ENCODE measurements at regions not wholly inside any gene's neighbourhood (a gene's known extent, or its start where the extent isn't known, plus 50 kb on each side); places are given as distances from the start of the nearest gene placed in this dataset.
A peak's percentile ranks its signal among the peaks of the same experiment; 100 is the strongest.

DNA sequence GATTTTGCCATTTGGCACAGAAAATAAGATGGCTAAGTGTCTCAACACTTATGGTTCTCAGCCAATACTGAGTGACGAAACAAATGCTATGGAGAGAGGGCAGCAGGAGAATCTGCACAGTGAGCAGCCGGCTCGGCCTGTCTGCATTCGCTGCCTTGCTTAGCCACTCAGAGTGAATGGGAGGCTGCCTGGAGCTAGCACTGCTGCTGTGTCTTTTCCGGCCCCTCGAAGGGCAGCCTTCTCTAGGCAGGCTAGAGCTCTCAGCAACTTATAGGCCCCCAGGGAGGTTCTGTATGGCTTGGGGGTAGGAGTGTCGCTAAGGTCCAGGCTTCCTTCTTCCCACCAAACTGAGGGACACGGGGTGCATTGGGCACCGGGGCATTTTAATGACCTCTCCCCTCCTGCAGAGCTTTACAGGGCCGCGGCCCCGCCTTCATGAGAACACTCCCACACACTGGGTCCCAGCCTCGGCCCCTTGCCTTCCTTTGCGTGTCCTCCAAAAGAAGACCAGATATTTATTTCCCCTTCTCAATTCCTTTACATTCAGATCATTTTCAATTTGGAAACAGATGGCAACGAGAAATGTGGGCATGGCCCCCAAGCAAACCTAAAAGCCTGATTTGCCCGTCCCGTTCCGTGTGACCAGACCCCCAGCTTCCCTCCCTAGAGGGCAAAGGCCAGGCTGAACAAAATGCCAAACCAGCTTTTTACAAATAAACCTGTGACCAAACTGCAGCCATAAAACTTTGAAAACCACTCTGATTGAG lies 670.9 kb downstream of the TOX3 start:
- ATAC-seq (ENCODE audit: insufficient read depth, low FRiP score) (no peak), DNase-seq (peak in 1 of 3 donors; percentile 0)
- Histone ChIP-seq H3K9me3 (ENCODE audit: control insufficient read depth in 4 of 4, insufficient read depth in 3 of 4, low read length in 3 of 4) (peaks cover 0 to 3% (median 0%) of the 10 kb centered on the region in 4 donors), H3K4me1 (ENCODE audit: control insufficient read depth in 5 of 5, insufficient read depth in 5 of 5, low read length in 5 of 5) (no peaks in the 10 kb centered on the region), H3K4me3 (no peak overlapping the region), H3K27ac (ENCODE audit: low read depth in 1 of 2, low read length in 1 of 2) (no peak overlapping the region), H3K36me3 (ENCODE audit: control insufficient read depth in 4 of 4, insufficient read depth in 4 of 4, low read length in 4 of 4) (no peaks in the 10 kb centered on the region), H3K27me3 (ENCODE audit: control insufficient read depth in 3 of 3, insufficient read depth in 3 of 3, low read length in 2 of 3) (no peaks in the 10 kb centered on the region), H3K9ac (ENCODE audit: insufficient read depth in 1 of 2, low read length in 2 of 2) (no peak overlapping the region)
- TF ChIP-seq, protein P1, sequence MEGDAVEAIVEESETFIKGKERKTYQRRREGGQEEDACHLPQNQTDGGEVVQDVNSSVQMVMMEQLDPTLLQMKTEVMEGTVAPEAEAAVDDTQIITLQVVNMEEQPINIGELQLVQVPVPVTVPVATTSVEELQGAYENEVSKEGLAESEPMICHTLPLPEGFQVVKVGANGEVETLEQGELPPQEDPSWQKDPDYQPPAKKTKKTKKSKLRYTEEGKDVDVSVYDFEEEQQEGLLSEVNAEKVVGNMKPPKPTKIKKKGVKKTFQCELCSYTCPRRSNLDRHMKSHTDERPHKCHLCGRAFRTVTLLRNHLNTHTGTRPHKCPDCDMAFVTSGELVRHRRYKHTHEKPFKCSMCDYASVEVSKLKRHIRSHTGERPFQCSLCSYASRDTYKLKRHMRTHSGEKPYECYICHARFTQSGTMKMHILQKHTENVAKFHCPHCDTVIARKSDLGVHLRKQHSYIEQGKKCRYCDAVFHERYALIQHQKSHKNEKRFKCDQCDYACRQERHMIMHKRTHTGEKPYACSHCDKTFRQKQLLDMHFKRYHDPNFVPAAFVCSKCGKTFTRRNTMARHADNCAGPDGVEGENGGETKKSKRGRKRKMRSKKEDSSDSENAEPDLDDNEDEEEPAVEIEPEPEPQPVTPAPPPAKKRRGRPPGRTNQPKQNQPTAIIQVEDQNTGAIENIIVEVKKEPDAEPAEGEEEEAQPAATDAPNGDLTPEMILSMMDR (IDR thresholded peaks at IDR 0.05; ENCODE audit: control extremely low read depth, extremely low read depth), result no peak
- WGBS, 2 donors, result 72 to 74% methylated on average over 18 of the region's 18 CpGs

DNA sequence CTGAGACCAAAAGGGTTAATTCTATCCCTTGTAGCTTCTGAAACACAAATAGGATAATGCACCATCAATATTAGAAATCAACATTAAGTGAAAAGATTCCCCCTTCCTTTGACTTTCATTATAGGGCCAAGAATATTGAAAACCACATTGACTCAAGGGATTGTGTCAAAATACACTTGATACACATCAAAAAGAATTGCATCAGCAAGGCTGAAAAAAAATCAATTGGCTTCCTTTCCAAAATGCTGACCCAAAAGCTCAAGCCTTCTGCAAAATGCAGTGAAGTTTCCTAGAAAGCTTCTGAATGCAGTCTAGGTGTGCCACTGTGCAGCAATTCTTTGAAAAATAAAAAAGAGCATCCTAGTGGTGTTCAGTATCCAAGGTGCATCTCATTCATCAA lies 674.4 kb downstream of the TOX3 start:
- Histone ChIP-seq H3K9ac (ENCODE audit: insufficient read depth in 1 of 2, low read length in 2 of 2) (no peak overlapping the region), H3K27ac (ENCODE audit: low read depth in 1 of 2, low read length in 1 of 2) (no peak overlapping the region), H3K4me3 (no peak overlapping the region), H3K27me3 (ENCODE audit: control insufficient read depth in 3 of 3, insufficient read depth in 3 of 3, low read length in 2 of 3) (no peaks in the 10 kb centered on the region), H3K36me3 (ENCODE audit: control insufficient read depth in 4 of 4, insufficient read depth in 4 of 4, low read length in 4 of 4) (no peaks in the 10 kb centered on the region), H3K9me3 (ENCODE audit: control insufficient read depth in 4 of 4, insufficient read depth in 3 of 4, low read length in 3 of 4) (peaks cover 0 to 1% (median 0%) of the 10 kb centered on the region in 4 donors), H3K4me1 (ENCODE audit: control insufficient read depth in 5 of 5, insufficient read depth in 5 of 5, low read length in 5 of 5) (no peaks in the 10 kb centered on the region)
- DNase-seq (no peak), ATAC-seq (ENCODE audit: insufficient read depth, low FRiP score) (no peak)
- TF ChIP-seq, protein P1 (IDR thresholded peaks at IDR 0.05; ENCODE audit: control extremely low read depth, extremely low read depth), result no peak

DNA sequence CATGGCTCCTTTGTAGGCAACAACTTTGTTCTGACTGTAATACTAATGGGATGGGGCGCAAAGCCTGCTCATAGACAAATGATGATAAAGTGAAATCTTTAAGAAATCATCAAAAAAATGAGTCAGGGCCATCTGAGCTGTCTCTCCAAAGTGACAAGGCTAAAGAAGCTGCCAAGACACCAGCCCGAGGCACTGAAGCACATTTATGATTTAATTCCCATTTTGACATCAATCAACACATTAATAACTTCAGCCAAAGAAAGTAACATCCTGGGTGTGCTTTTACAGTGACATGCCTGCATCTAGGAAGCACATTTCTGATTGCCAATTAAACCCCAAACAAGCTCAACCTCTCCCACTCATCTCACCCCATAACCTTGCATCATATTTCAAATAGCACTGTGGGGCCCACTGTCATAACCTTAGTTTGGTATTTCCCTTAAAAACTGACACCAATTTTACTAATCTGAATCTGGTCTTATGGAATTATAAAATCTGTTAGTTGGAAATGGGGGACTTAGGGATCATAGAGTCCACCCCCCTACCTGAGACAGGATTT lies 676.6 kb downstream of the TOX3 start:
- Histone ChIP-seq H3K4me3 (no peak overlapping the region), H3K9ac (ENCODE audit: insufficient read depth in 1 of 2, low read length in 2 of 2) (no peak overlapping the region), H3K36me3 (ENCODE audit: control insufficient read depth in 4 of 4, insufficient read depth in 4 of 4, low read length in 4 of 4) (no peaks in the 10 kb centered on the region), H3K27ac (ENCODE audit: low read depth in 1 of 2, low read length in 1 of 2) (no peak overlapping the region), H3K9me3 (ENCODE audit: control insufficient read depth in 4 of 4, insufficient read depth in 3 of 4, low read length in 3 of 4) (no peaks in the 10 kb centered on the region), H3K4me1 (ENCODE audit: control insufficient read depth in 5 of 5, insufficient read depth in 5 of 5, low read length in 5 of 5) (no peaks in the 10 kb centered on the region), H3K27me3 (ENCODE audit: control insufficient read depth in 3 of 3, insufficient read depth in 3 of 3, low read length in 2 of 3) (no peaks in the 10 kb centered on the region)
- 79 to 94% methylated on average over 2 of the region's 2 CpGs for WGBS, 2 donors
- TF ChIP-seq, protein P1 (IDR thresholded peaks at IDR 0.05; ENCODE audit: control extremely low read depth, extremely low read depth), result no peak
- ATAC-seq (ENCODE audit: insufficient read depth, low FRiP score) (no peak), DNase-seq (no peak)

Measured in lung (tissue), 11 donors.